HCT116 (cell line): ENCODE measurements at regions not wholly inside any gene's neighbourhood (a gene's known extent, or its start where the extent isn't known, plus 50 kb on each side); places are given as distances from the start of the nearest gene placed in this dataset.

Experiments used
- ATAC-seq: fragments of 200-7000 bp; cut with Tn5 transposase; 2 replicates; pipeline ENCODE4 v1.9.1; 2020; ENCODE audit warnings: mild to moderate bottlenecking, moderate library complexity
- BruUV-seq: library from RNA; stranded (reverse); fragments of 400-500 nt; replicated peaks from 2 replicates; lab custom pipeline; 2021; lab: Mats Ljungman, UMichigan
- CTCF ChIA-PET: fragments of 300-600 bp; sonication (Branson Sonifier 250); formaldehyde crosslinking; loops from one replicate; lab custom pipeline; 2021; ENCODE audit warnings: antibody characterized with exemption; lab: Charles Lee
- POLR2A ChIA-PET: fragments of 300-600, 350-600 bp; sonication (Branson Sonifier 250); formaldehyde crosslinking; loops from one replicate; lab custom pipeline; 2021; ENCODE audit warnings: antibody characterized with exemption; lab: Charles Lee
- RAD21 ChIA-PET, 2 experiments: fragments of 300-600 bp; sonication (Branson Sonifier 250); formaldehyde crosslinking; loops; one replicate each; lab custom pipeline; 2023; ENCODE audit warnings: low total read pairs in 2 of 2; ENCODE audit not compliant: uncharacterized antibody in 2 of 2, unreplicated experiment in 2 of 2, low non-redundant PET in 1 of 2; lab: Charles Lee
- DNase-seq: peaks from one replicate; pipeline ENCODE4 v3.0.0-alpha.2; 2010; ENCODE audit warnings: low read depth, low spot score
- H2AFZ ChIP-seq: fragments of 200-600 bp; shearing (Covaris generic), sonication (generic); 2 replicates; pipeline ENCODE4 v1.6.1; 2017; ENCODE audit warnings: low read depth, mixed run types, mixed read lengths, antibody characterized with exemption, low read length; ENCODE audit not compliant: poor library complexity, severe bottlenecking
- H3K27ac ChIP-seq: 2 replicates; pipeline ENCODE4 v1.5.1; 2012; ENCODE audit warnings: low read depth, low read length
- H3K27me3 ChIP-seq: fragments of 200-600 bp; sonication (generic); 2 replicates; pipeline ENCODE4 v1.6.1; 2016; ENCODE audit warnings: mixed run types, low read length, mixed read lengths; ENCODE audit not compliant: insufficient read depth
- H3K36me3 ChIP-seq, 2 experiments: fragments of 200-500 bp in 1 of 2; fragments of 200-600 bp in 1 of 2; sonication (Bioruptor generic) in 1 of 2; sonication (generic) in 1 of 2; 2 replicates each; pipeline versions ENCODE4 v1.5.1 to v1.6.1; 2014 to 2016; ENCODE audit warnings: low read length in 2 of 2, inconsistent platforms in 1 of 2, mixed read lengths in 1 of 2, mixed run types in 1 of 2; ENCODE audit not compliant: insufficient read depth in 2 of 2, control insufficient read depth in 1 of 2
- H3K4me1 ChIP-seq, 2 experiments: fragments of 200-600 bp in 1 of 2; sonication (generic) in 1 of 2; 2 replicates each; pipeline versions ENCODE4 v1.5.1 to v1.6.1; 2012 to 2017; ENCODE audit warnings: low read length in 2 of 2, inconsistent platforms in 1 of 2, mild to moderate bottlenecking in 1 of 2, mixed read lengths in 1 of 2, mixed run types in 1 of 2, moderate library complexity in 1 of 2; ENCODE audit not compliant: insufficient read depth in 2 of 2, control insufficient read depth in 1 of 2
- H3K4me2 ChIP-seq: fragments of 200-600 bp; sonication (generic); 2 replicates; pipeline ENCODE4 v1.6.1; 2017; ENCODE audit warnings: mixed run types, low read length, mixed read lengths
- H3K4me3 ChIP-seq, 2 experiments: fragments of 200-600 bp in 1 of 2; sonication (generic) in 1 of 2; replicated peaks in 1 of 2; 2 replicates each; pipeline ENCODE4 v1.5.1; 2011 to 2016; ENCODE audit warnings: low read length in 2 of 2, control low read depth in 1 of 2, low read depth in 1 of 2, mild to moderate bottlenecking in 1 of 2, mixed read lengths in 1 of 2, mixed run types in 1 of 2
- H3K79me2 ChIP-seq: fragments of 200-600 bp; sonication (generic); 2 replicates; pipeline ENCODE4 v1.6.1; 2017; ENCODE audit warnings: mild to moderate bottlenecking, mixed run types, low read length, moderate library complexity, mixed read lengths; ENCODE audit not compliant: insufficient read depth
- H3K9ac ChIP-seq: fragments of 200-600 bp; sonication (generic); 2 replicates; pipeline ENCODE4 v1.6.1; 2016; ENCODE audit warnings: low read length, mixed read lengths
- H3K9me2 ChIP-seq: fragments of 200-600 bp; sonication (generic), shearing (Covaris generic); 2 replicates; pipeline ENCODE4 v1.6.1; 2017; ENCODE audit warnings: mixed run types, mild to moderate bottlenecking, moderate library complexity; ENCODE audit not compliant: insufficient read depth
- H3K9me3 ChIP-seq, 2 experiments: fragments of 200-500 bp in 1 of 2; fragments of 200-600 bp in 1 of 2; sonication (Bioruptor generic) in 1 of 2; sonication (generic) in 1 of 2; 2 replicates each; pipeline ENCODE4 v1.6.1; 2014 to 2017; ENCODE audit warnings: low read length in 2 of 2, mixed read lengths in 2 of 2, inconsistent platforms in 1 of 2, low read depth in 1 of 2, mild to moderate bottlenecking in 1 of 2, mixed run types in 1 of 2, moderate library complexity in 1 of 2; ENCODE audit not compliant: control insufficient read depth in 1 of 2, insufficient read depth in 1 of 2
- H4K20me1 ChIP-seq: fragments of 200-600 bp; sonication (generic), shearing (Covaris generic); 2 replicates; pipeline ENCODE4 v1.6.1; 2017; ENCODE audit warnings: mixed run types, mild to moderate bottlenecking, moderate library complexity; ENCODE audit not compliant: insufficient read depth
- CEBPB ChIP-seq: IDR thresholded peaks from 2 replicates; pipeline ENCODE4 v1.6.1; 2012; ENCODE audit warnings: low read depth
- EGR1 ChIP-seq: IDR thresholded peaks from 2 replicates; pipeline ENCODE4 v1.6.1; 2012; ENCODE audit warnings: low read depth
- EZH2 ChIP-seq: fragments of 200-600 bp; sonication (generic); IDR thresholded peaks from 2 replicates; pipeline ENCODE4 v1.6.1; 2017; ENCODE audit warnings: antibody characterized with exemption, mixed run types
- EZH2phosphoT487 ChIP-seq: fragments of 200-600 bp; IDR thresholded peaks from 2 replicates; pipeline ENCODE4 v1.6.1; 2018; ENCODE audit warnings: antibody characterized with exemption, borderline replicate concordance
- FOSL1 ChIP-seq: IDR thresholded peaks from 2 replicates; pipeline ENCODE4 v1.6.1; 2012; ENCODE audit warnings: low read depth
- JUND ChIP-seq: IDR thresholded peaks from 2 replicates; pipeline ENCODE4 v1.6.1; 2012
- POLR2A ChIP-seq: IDR thresholded peaks from 2 replicates; pipeline ENCODE4 v1.7.0; 2011; ENCODE audit warnings: borderline replicate concordance; ENCODE audit not compliant: insufficient read depth, insufficient read length; ENCODE audit errors: extremely low read depth
- POLR2AphosphoS5 ChIP-seq: IDR thresholded peaks from 2 replicates; pipeline ENCODE4 v1.6.1; 2011; ENCODE audit warnings: mild to moderate bottlenecking, low read depth, low read length, moderate library complexity
- RAD21 ChIP-seq: IDR thresholded peaks from 2 replicates; pipeline ENCODE4 v1.6.1; 2012; ENCODE audit warnings: low read depth, mild to moderate bottlenecking
- SIN3A ChIP-seq: IDR thresholded peaks from 2 replicates; pipeline ENCODE4 v1.6.1; 2012; ENCODE audit warnings: low read depth
- SP1 ChIP-seq: IDR thresholded peaks from 2 replicates; pipeline ENCODE4 v1.6.1; 2012; ENCODE audit warnings: low read depth
- SRF ChIP-seq: IDR thresholded peaks from 2 replicates; pipeline ENCODE4 v1.6.1; 2012; ENCODE audit warnings: low read depth
- YY1 ChIP-seq: IDR thresholded peaks from 2 replicates; pipeline ENCODE4 v1.6.1; 2011; ENCODE audit warnings: low read length, low read depth, moderate library complexity, mild to moderate bottlenecking; ENCODE audit not compliant: insufficient replicate concordance; ENCODE audit errors: extremely low read depth
- ZBTB33 ChIP-seq: IDR thresholded peaks from 2 replicates; pipeline ENCODE4 v1.6.1; 2011; ENCODE audit warnings: mild to moderate bottlenecking, low read length, moderate library complexity; ENCODE audit not compliant: insufficient replicate concordance; ENCODE audit errors: extremely low read depth
- ZNF274 ChIP-seq: fragments of 200-500 bp; sonication (Bioruptor generic); IDR thresholded peaks from 2 replicates; pipeline ENCODE4 v1.6.1; 2014; ENCODE audit warnings: mild to moderate bottlenecking, low read depth, low read length, inconsistent platforms
- intact Hi-C: fragments of 100-400 bp; cut with micrococcal nuclease; formaldehyde crosslinking; loops from 2 replicates; pipeline ENCODE4 v1.10.0; 2022
- TF ChIP-seq, protein P1 (sequence below): IDR thresholded peaks from 2 replicates; pipeline ENCODE4 v1.6.1; 2012
- TF ChIP-seq, protein P2 (sequence below), 3 experiments: fragments of 200-600 bp in 1 of 3; sonication (generic) in 1 of 3; IDR thresholded peaks in 2 of 3; conservative IDR thresholded peaks in 1 of 3; 2 replicates each; pipeline ENCODE4 v1.5.1; 2012 to 2017; ENCODE audit warnings: low read depth in 2 of 3, low read length in 2 of 3, antibody characterized with exemption in 1 of 3, borderline replicate concordance in 1 of 3, control low read depth in 1 of 3, mild to moderate bottlenecking in 1 of 3, mixed read lengths in 1 of 3, mixed run types in 1 of 3, moderate library complexity in 1 of 3; ENCODE audit not compliant: insufficient read depth in 1 of 3

DNA sequence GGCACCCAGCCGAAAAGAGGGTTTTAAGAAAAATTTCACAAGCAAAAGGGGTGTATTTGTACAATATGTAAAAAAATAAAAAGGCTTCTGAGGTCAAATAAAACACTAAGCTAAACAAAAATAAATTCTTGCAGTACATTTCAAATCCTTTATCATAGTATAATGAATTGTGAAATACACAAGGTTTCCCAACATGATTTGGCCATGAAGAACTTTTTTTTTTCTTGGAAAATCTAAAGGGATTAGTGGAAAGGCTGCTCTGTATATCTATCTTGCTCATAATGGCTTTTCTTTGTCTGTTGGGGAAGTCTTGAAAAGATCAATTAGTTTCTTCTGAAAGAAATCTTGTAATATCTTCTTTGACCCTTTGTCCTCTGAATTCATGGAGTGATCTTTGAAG, 593.4 kb downstream of the PLPP3 start:
- BruUV-seq: no TSS peak
- Histone ChIP-seq H3K27me3 (peaks cover 11% of the 10 kb centered on the region), H4K20me1 (no peaks in the 10 kb centered on the region), H3K9me3 (no peaks in the 10 kb centered on the region), H3K9me2 (no peaks in the 10 kb centered on the region), H3K4me3 (no peak overlapping the region), H3K36me3 (no peaks in the 10 kb centered on the region), H3K4me1 (no peaks in the 10 kb centered on the region), H3K27ac (no peak overlapping the region), H3K79me2 (no peaks in the 10 kb centered on the region), H3K9ac (no peak overlapping the region), H2AFZ (no peak overlapping the region), H3K4me2 (no peak overlapping the region)
- DNase-seq: no peak
- intact Hi-C loops: no loop called here
- ChIA-PET RAD21 (no interaction called here), CTCF (no interaction called here), POLR2A (no interaction called here)
- TF ChIP-seq EZH2phosphoT487: no peak
- no peak for TF ChIP-seq JUND
- no peak for TF ChIP-seq SRF
- TF ChIP-seq EZH2: no peak
- TF ChIP-seq CEBPB: no peak
- TF ChIP-seq RAD21: no peak
- no peak for TF ChIP-seq FOSL1
- TF ChIP-seq, protein P1, sequence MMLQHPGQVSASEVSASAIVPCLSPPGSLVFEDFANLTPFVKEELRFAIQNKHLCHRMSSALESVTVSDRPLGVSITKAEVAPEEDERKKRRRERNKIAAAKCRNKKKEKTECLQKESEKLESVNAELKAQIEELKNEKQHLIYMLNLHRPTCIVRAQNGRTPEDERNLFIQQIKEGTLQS: no peak
- TF ChIP-seq YY1: no peak
- ATAC-seq: no peak

DNA sequence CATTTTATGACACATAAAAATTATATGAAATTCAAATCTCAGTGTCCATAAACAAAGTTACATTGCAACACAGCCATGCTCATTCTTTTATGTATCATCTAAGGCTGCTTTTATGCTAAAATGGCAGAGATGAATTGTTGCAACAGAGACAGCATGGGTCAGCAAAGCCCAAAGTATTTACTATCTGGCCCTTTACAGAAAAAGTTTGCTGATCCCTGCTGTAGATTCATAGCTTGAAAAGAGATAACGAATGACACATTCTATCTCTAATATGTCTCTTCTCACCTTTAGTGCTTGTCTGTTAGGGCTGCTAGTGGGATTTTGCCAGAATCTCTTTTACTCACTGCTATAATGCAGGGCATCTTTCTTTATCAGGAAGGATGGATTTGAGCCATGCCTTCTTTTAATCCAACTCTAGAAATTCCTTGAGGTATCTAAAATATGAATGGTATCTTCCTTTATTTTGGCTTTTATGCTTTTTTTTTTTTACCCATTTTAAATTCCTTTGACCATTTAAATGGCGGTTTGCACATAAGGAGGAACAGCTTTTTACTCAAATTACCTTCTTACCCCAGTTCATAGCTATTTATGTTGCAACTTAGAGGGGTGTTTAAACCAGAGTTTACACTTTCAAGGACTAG, 598.2 kb downstream of the PLPP3 start:
- Histone ChIP-seq H3K27me3 (0 out of 2 replicates have a peak, but pooled peaks cover 5% of the 10 kb centered on the region), H3K36me3 (no peaks in the 10 kb centered on the region), H3K4me2 (no peak overlapping the region), H3K9ac (no peak overlapping the region), H3K27ac (no peak overlapping the region), H3K4me3 (no peak overlapping the region), H3K79me2 (no peaks in the 10 kb centered on the region), H3K9me3 (no peaks in the 10 kb centered on the region), H2AFZ (no peak overlapping the region), H3K9me2 (no peaks in the 10 kb centered on the region), H3K4me1 (no peaks in the 10 kb centered on the region), H4K20me1 (no peaks in the 10 kb centered on the region)
- ChIA-PET CTCF (no interaction called here), RAD21 (no interaction called here), POLR2A (no interaction called here)
- ATAC-seq: no peak
- no TSS peak for BruUV-seq
- DNase-seq: no peak
- intact Hi-C loops: no loop called here
- TF ChIP-seq, protein P1: no peak
- TF ChIP-seq SP1 (no peak), POLR2A (no peak), JUND (no peak), SIN3A (no peak), ZNF274 (no peak), POLR2AphosphoS5 (no peak), ZBTB33 (no peak), FOSL1 (no peak), EGR1 (no peak)
- TF ChIP-seq, protein P2, sequence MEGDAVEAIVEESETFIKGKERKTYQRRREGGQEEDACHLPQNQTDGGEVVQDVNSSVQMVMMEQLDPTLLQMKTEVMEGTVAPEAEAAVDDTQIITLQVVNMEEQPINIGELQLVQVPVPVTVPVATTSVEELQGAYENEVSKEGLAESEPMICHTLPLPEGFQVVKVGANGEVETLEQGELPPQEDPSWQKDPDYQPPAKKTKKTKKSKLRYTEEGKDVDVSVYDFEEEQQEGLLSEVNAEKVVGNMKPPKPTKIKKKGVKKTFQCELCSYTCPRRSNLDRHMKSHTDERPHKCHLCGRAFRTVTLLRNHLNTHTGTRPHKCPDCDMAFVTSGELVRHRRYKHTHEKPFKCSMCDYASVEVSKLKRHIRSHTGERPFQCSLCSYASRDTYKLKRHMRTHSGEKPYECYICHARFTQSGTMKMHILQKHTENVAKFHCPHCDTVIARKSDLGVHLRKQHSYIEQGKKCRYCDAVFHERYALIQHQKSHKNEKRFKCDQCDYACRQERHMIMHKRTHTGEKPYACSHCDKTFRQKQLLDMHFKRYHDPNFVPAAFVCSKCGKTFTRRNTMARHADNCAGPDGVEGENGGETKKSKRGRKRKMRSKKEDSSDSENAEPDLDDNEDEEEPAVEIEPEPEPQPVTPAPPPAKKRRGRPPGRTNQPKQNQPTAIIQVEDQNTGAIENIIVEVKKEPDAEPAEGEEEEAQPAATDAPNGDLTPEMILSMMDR (IDR thresholded peaks at IDR 0.05 in 2 of 3, conservative IDR thresholded peaks at IDR 0.05 in 1 of 3; ENCODE audit: borderline replicate concordance in 1 of 3, insufficient read depth in 1 of 3, low read depth in 2 of 3, low read length in 2 of 3): no peak
